ENCODE measurements at regions not wholly inside any gene's neighbourhood (a gene's known extent, or its start where the extent isn't known, plus 50 kb on each side); places are given as distances from the start of the nearest gene placed in this dataset.

DNA sequence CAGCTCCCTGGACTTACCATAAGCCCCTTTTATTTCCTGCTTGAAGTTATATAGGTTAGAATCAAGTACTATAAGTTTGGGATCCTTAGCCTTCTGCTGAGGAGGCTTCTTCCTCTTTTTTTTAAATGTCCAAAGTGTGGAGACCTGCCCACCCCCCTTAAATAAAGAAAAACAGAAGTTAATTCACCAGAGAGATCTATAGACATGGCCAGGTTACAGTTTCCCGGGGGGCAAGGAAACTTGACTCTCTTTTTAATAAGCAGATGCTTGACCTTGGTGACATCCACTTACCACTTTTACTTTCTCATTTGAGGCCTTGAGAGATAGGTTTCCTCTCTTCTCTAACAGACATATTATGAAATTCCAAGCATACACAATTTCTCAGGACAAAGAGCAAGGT is 88.3 kb downstream of the BMP2 start:
- no peak overlapping the region for H2AFZ ChIP-seq
- Mint-ChIP-seq H3K27ac (no peak overlapping the region), H3K4me3 (no peak overlapping the region), H3K36me3 (ENCODE audit: low read depth) (no peaks in the 10 kb centered on the region), H3K9me3 (no peaks in the 10 kb centered on the region), H3K27me3 (ENCODE audit: insufficient read depth, low read depth, poor library complexity) (no peaks in the 10 kb centered on the region), H3K4me1 (no peaks in the 10 kb centered on the region)
- DNase-seq (ENCODE audit: low spot score) (no peak), ATAC-seq (no peak)
- no peak for TF ChIP-seq CREB1 (CRISPR knock-in tag; IDR thresholded peaks at IDR 0.05; ENCODE audit: low read depth)
- TF ChIP-seq, protein P1, sequence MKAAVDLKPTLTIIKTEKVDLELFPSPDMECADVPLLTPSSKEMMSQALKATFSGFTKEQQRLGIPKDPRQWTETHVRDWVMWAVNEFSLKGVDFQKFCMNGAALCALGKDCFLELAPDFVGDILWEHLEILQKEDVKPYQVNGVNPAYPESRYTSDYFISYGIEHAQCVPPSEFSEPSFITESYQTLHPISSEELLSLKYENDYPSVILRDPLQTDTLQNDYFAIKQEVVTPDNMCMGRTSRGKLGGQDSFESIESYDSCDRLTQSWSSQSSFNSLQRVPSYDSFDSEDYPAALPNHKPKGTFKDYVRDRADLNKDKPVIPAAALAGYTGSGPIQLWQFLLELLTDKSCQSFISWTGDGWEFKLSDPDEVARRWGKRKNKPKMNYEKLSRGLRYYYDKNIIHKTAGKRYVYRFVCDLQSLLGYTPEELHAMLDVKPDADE (IDR thresholded peaks at IDR 0.05) = no peak
- TF ChIP-seq, protein P2, sequence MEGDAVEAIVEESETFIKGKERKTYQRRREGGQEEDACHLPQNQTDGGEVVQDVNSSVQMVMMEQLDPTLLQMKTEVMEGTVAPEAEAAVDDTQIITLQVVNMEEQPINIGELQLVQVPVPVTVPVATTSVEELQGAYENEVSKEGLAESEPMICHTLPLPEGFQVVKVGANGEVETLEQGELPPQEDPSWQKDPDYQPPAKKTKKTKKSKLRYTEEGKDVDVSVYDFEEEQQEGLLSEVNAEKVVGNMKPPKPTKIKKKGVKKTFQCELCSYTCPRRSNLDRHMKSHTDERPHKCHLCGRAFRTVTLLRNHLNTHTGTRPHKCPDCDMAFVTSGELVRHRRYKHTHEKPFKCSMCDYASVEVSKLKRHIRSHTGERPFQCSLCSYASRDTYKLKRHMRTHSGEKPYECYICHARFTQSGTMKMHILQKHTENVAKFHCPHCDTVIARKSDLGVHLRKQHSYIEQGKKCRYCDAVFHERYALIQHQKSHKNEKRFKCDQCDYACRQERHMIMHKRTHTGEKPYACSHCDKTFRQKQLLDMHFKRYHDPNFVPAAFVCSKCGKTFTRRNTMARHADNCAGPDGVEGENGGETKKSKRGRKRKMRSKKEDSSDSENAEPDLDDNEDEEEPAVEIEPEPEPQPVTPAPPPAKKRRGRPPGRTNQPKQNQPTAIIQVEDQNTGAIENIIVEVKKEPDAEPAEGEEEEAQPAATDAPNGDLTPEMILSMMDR (conservative IDR thresholded peaks at IDR 0.05; ENCODE audit: low read depth in 2 of 2) = no peak
- no peak for TF ChIP-seq EZH2phosphoT487 (IDR thresholded peaks at IDR 0.05; ENCODE audit: unreplicated experiment)
- TF ChIP-seq POLR2AphosphoS5 (IDR thresholded peaks at IDR 0.05; ENCODE audit: low read depth) = no peak
- TF ChIP-seq ZNF114 (CRISPR knock-in tag; IDR thresholded peaks at IDR 0.05) = no peak
- TF ChIP-seq JUNB (IDR thresholded peaks at IDR 0.05; ENCODE audit: unreplicated experiment) = no peak
- TF ChIP-seq, protein P3, sequence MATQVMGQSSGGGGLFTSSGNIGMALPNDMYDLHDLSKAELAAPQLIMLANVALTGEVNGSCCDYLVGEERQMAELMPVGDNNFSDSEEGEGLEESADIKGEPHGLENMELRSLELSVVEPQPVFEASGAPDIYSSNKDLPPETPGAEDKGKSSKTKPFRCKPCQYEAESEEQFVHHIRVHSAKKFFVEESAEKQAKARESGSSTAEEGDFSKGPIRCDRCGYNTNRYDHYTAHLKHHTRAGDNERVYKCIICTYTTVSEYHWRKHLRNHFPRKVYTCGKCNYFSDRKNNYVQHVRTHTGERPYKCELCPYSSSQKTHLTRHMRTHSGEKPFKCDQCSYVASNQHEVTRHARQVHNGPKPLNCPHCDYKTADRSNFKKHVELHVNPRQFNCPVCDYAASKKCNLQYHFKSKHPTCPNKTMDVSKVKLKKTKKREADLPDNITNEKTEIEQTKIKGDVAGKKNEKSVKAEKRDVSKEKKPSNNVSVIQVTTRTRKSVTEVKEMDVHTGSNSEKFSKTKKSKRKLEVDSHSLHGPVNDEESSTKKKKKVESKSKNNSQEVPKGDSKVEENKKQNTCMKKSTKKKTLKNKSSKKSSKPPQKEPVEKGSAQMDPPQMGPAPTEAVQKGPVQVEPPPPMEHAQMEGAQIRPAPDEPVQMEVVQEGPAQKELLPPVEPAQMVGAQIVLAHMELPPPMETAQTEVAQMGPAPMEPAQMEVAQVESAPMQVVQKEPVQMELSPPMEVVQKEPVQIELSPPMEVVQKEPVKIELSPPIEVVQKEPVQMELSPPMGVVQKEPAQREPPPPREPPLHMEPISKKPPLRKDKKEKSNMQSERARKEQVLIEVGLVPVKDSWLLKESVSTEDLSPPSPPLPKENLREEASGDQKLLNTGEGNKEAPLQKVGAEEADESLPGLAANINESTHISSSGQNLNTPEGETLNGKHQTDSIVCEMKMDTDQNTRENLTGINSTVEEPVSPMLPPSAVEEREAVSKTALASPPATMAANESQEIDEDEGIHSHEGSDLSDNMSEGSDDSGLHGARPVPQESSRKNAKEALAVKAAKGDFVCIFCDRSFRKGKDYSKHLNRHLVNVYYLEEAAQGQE (IDR thresholded peaks at IDR 0.05; ENCODE audit: unreplicated experiment) = no peak
- no peak for TF ChIP-seq ZNF331 (CRISPR knock-in tag; IDR thresholded peaks at IDR 0.05; ENCODE audit: low read depth)
- TF ChIP-seq, protein P4, sequence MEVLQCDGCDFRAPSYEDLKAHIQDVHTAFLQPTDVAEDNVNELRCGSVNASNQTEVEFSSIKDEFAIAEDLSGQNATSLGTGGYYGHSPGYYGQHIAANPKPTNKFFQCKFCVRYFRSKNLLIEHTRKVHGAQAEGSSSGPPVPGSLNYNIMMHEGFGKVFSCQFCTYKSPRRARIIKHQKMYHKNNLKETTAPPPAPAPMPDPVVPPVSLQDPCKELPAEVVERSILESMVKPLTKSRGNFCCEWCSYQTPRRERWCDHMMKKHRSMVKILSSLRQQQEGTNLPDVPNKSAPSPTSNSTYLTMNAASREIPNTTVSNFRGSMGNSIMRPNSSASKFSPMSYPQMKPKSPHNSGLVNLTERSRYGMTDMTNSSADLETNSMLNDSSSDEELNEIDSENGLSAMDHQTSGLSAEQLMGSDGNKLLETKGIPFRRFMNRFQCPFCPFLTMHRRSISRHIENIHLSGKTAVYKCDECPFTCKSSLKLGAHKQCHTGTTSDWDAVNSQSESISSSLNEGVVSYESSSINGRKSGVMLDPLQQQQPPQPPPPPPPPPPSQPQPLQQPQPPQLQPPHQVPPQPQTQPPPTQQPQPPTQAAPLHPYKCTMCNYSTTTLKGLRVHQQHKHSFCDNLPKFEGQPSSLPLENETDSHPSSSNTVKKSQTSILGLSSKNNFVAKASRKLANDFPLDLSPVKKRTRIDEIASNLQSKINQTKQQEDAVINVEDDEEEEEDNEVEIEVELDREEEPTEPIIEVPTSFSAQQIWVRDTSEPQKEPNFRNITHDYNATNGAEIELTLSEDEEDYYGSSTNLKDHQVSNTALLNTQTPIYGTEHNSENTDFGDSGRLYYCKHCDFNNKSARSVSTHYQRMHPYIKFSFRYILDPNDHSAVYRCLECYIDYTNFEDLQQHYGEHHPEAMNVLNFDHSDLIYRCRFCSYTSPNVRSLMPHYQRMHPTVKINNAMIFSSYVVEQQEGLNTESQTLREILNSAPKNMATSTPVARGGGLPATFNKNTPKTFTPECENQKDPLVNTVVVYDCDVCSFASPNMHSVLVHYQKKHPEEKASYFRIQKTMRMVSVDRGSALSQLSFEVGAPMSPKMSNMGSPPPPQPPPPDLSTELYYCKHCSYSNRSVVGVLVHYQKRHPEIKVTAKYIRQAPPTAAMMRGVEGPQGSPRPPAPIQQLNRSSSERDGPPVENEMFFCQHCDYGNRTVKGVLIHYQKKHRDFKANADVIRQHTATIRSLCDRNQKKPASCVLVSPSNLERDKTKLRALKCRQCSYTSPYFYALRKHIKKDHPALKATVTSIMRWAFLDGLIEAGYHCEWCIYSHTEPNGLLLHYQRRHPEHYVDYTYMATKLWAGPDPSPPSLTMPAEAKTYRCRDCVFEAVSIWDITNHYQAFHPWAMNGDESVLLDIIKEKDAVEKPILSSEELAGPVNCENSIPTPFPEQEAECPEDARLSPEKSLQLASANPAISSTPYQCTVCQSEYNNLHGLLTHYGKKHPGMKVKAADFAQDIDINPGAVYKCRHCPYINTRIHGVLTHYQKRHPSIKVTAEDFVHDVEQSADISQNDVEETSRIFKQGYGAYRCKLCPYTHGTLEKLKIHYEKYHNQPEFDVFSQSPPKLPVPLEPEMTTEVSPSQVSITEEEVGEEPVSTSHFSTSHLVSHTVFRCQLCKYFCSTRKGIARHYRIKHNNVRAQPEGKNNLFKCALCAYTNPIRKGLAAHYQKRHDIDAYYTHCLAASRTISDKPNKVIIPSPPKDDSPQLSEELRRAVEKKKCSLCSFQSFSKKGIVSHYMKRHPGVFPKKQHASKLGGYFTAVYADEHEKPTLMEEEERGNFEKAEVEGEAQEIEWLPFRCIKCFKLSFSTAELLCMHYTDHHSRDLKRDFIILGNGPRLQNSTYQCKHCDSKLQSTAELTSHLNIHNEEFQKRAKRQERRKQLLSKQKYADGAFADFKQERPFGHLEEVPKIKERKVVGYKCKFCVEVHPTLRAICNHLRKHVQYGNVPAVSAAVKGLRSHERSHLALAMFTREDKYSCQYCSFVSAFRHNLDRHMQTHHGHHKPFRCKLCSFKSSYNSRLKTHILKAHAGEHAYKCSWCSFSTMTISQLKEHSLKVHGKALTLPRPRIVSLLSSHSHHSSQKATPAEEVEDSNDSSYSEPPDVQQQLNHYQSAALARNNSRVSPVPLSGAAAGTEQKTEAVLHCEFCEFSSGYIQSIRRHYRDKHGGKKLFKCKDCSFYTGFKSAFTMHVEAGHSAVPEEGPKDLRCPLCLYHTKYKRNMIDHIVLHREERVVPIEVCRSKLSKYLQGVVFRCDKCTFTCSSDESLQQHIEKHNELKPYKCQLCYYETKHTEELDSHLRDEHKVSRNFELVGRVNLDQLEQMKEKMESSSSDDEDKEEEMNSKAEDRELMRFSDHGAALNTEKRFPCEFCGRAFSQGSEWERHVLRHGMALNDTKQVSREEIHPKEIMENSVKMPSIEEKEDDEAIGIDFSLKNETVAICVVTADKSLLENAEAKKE (CRISPR knock-in tag; IDR thresholded peaks at IDR 0.05) = no peak
- no peak for TF ChIP-seq NANOG (IDR thresholded peaks at IDR 0.05; ENCODE audit: borderline replicate concordance)
- TF ChIP-seq STAT1 (IDR thresholded peaks at IDR 0.05; ENCODE audit: unreplicated experiment) = no peak
- no peak for TF ChIP-seq EZH2 (IDR thresholded peaks at IDR 0.05; ENCODE audit: low read depth, unreplicated experiment)
- H3K4me1 ChIP-seq (ENCODE audit: insufficient read depth) = no peaks in the 10 kb centered on the region
- no peaks in the 10 kb centered on the region for H3K79me2 ChIP-seq (replicated peaks; ENCODE audit: insufficient read depth)
- no peak overlapping the region for H3K4me2 ChIP-seq
- H3K9me2 ChIP-seq (ENCODE audit: insufficient read depth) = 0 out of 2 replicates have a peak, but pooled peaks cover 7% of the 10 kb centered on the region
- no peaks in the 10 kb centered on the region for H3F3A ChIP-seq (replicated peaks; ENCODE audit: low read depth)
- no peaks in the 10 kb centered on the region for H3K27me3 ChIP-seq (ENCODE audit: insufficient read depth)
- no peaks in the 10 kb centered on the region for H3K36me3 ChIP-seq (ENCODE audit: insufficient read depth)
- H4K20me1 ChIP-seq (replicated peaks; ENCODE audit: insufficient read depth) = no peaks in the 10 kb centered on the region
- no peak overlapping the region for H3K4me3 ChIP-seq
- no peak overlapping the region for H3K27ac ChIP-seq (ENCODE audit: low read depth)

Data from GM23338 (cell line).